MCF 10A (cell line): ENCODE measurements at regions not wholly inside any gene's neighbourhood (a gene's known extent, or its start where the extent isn't known, plus 50 kb on each side); places are given as distances from the start of the nearest gene placed in this dataset.

Source experiments
- BruUV-seq: library from RNA; stranded (reverse); fragments of 400-500 nt; replicated peaks from 2 replicates; lab custom pipeline; 2021; lab: Mats Ljungman, UMichigan
- CTCF ChIA-PET: fragments of 300-600 bp; sonication (Branson Sonifier 250); formaldehyde crosslinking; extraction: SDS; loops from one replicate; lab custom pipeline; 2021; ENCODE audit warnings: antibody characterized with exemption, inconsistent platforms; lab: Yijun Ruan, JAX
- POLR2A ChIA-PET: fragments of 300-600, 350-650 bp; sonication (Branson Sonifier 250); formaldehyde crosslinking; extraction: SDS; loops from one replicate; lab custom pipeline; 2020; ENCODE audit warnings: antibody characterized with exemption, inconsistent platforms; lab: Yijun Ruan, JAX
- DNase-seq: peaks from one replicate; pipeline ENCODE4 v3.0.0-alpha.2; 2018; ENCODE audit not compliant: unreplicated experiment
- H3K27ac Mint-ChIP-seq: one replicate; pipeline ENCODE4 v1.8.0; 2022; ENCODE audit warnings: mild to moderate bottlenecking, low read depth, mixed read lengths; ENCODE audit not compliant: unreplicated experiment
- H3K27me3 Mint-ChIP-seq: one replicate; pipeline ENCODE4 v1.8.0; 2022; ENCODE audit warnings: mixed read lengths; ENCODE audit not compliant: insufficient read depth, unreplicated experiment
- H3K36me3 Mint-ChIP-seq: one replicate; pipeline ENCODE4 v1.8.0; 2022; ENCODE audit warnings: mild to moderate bottlenecking, moderate library complexity, mixed read lengths; ENCODE audit not compliant: insufficient read depth, unreplicated experiment
- H3K4me1 Mint-ChIP-seq: one replicate; pipeline ENCODE4 v1.8.0; 2022; ENCODE audit warnings: mixed read lengths; ENCODE audit not compliant: insufficient read depth, unreplicated experiment
- H3K4me3 Mint-ChIP-seq: one replicate; pipeline ENCODE4 v1.8.0; 2022; ENCODE audit warnings: mild to moderate bottlenecking, moderate library complexity, mixed read lengths; ENCODE audit not compliant: unreplicated experiment
- H3K9me3 Mint-ChIP-seq: one replicate; pipeline ENCODE4 v1.8.0; 2022; ENCODE audit warnings: mixed read lengths; ENCODE audit not compliant: unreplicated experiment
- CTCF ChIP-seq: fragments of 200-600 bp; IDR thresholded peaks from one replicate; pipeline ENCODE4 v1.8.0; 2022; ENCODE audit warnings: antibody characterized with exemption, mild to moderate bottlenecking; ENCODE audit not compliant: unreplicated experiment
- intact Hi-C: fragments of 100-400 bp; cut with micrococcal nuclease; formaldehyde crosslinking; loops from 2 replicates; pipeline ENCODE4 v1.14.1; 2022

DNA sequence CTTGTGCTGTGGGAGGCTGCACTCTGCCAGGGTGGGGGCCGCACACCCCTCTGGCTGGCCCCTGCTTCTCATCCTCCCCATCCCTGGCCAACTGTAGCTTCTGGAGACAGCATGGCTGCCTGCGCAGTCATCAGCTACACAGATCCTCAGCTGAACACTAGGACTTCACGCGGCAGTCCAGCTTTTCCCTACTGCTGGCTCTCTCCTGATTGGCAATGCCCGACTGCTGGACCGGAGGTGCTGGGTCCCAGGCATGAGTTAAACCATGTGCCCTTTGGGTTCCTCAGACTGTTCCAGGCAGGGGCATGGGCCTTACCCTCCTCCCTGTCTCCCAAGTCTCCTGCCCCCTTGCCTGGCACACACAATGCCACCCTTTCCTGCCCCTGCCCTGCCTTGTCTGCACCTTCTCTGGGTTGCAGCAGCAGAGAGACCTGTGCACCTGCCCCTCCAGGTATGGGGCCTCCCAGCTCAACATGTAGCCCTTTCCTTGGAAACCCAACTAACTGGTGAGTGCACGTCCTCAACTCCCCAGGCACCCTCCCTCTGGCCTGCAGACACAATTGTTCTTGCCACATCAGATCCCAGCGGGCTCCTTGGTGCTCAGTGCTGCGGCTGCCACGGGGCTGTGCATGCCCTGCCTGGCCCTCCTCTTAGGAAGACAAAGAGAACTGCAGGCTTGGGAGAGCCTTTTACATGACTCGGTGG, 1039.2 kb downstream of the TBC1D22A start:
- Mint-ChIP-seq H3K4me1 (no peaks in the 10 kb centered on the region), H3K9me3 (no peaks in the 10 kb centered on the region), H3K36me3 (peaks cover 4% of the 10 kb centered on the region), H3K4me3 (no peak overlapping the region), H3K27me3 (peaks cover 18% of the 10 kb centered on the region), H3K27ac (no peak overlapping the region)
- no peak for TF ChIP-seq CTCF
- POLR2A ChIA-PET: no interaction called here
- BruUV-seq: no TSS peak
- intact Hi-C loops: no loop called here
- CTCF ChIA-PET: no interaction called here
- no peak for DNase-seq

DNA sequence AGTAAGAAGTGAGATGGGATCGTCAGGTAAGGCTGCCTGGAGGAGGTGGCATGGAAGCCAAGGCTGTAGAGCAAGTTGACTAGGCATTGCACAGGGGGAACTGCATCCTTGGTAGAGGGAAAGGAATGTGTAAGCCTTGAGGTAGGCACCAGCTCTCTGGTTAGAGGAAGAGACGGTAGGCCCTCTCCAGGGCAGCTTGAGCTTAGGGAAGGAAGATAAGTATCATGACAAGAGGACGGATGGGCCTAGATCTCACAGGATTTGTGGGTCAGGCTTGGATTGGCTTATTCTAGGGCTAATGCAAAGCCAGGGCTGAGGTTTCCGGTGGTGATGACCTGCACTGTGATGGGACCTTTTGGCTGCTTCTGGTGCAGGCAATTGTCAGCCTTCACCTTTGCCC, 1035.8 kb downstream of the TBC1D22A start:
- peaks cover 18% of the 10 kb centered on the region for H3K27me3 Mint-ChIP-seq
- DNase-seq: no peak
- CTCF ChIA-PET: no interaction called here
- no peaks in the 10 kb centered on the region for H3K4me1 Mint-ChIP-seq
- intact Hi-C loops: no loop called here
- H3K27ac Mint-ChIP-seq: no peak overlapping the region
- no TSS peak for BruUV-seq
- H3K9me3 Mint-ChIP-seq: no peaks in the 10 kb centered on the region
- TF ChIP-seq CTCF: no peak
- H3K36me3 Mint-ChIP-seq: peaks cover 4% of the 10 kb centered on the region
- H3K4me3 Mint-ChIP-seq: no peak overlapping the region
- POLR2A ChIA-PET: no interaction called here

DNA sequence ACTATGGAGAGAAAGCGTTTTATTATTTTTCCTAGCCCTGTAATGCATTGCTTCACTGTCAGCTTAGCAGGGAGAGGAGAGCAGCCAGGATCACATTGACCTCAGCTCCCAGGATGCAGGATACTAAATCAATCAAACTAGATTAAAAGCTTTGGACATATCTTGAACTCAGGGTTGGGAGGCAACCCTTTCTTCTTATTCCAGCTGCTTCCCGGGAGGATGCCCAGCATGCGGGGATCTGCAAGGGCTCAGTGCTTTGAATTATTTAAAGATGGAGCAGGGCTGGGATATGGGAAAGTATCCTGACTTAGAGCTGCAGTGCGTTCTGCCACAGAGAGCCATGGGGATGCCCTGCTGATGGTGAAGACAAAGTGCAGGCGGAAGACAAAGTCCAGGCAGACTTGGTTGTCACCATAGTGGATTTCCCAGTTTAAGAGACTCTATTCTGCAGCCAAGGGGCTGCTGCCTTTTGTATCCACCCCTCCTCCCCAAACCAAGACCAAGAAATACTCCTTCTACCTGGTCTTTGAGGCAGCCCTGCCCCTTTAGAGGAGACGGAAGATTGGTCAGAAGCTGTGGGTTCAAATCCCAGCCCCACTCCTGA, 1035.0 kb downstream of the TBC1D22A start:
- Mint-ChIP-seq H3K9me3 (no peaks in the 10 kb centered on the region), H3K4me3 (no peak overlapping the region), H3K27ac (no peak overlapping the region), H3K4me1 (no peaks in the 10 kb centered on the region), H3K27me3 (peaks cover 18% of the 10 kb centered on the region), H3K36me3 (peaks cover 4% of the 10 kb centered on the region)
- no peak for TF ChIP-seq CTCF
- intact Hi-C loops: no loop called here
- BruUV-seq: no TSS peak
- POLR2A ChIA-PET: no interaction called here
- CTCF ChIA-PET: no interaction called here
- DNase-seq: no peak

DNA sequence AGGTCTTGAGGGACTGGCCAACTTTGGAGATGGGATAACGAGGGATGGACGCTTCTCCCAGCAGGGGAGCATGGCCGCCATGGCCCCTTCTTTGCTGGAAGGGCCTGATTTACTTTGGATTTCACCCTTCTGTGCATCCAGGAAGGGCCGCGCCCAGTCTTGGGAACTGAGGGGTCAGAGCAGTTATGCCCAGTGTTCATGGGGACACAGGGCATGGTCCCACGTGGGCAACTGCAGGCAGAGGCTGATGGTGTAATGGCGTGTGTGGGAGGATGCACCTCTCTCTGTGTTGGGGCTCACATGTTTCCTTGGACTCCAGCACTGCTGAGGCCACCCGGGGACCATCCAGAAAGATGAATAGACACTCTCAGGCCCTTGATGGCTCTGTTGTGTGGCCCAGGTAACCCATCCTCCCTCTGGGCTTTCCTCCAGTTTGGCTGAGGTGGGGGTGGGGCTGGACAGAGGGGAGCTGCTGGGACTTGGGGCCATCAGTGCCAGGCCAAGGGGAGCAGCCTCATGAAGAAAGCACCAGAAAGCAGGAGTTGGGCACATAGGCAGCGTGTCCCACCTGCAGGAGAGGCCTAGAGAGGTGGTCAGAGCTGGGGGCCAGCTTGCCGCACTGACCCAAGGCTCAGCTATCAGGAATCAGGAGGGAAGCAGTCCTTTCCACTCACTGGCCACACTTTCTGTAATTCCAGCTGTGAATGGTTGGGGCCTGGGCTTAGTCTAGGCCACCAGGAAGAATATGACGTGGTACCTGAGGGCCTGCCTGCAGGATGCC, 1033.9 kb downstream of the TBC1D22A start:
- no peak overlapping the region for H3K27ac Mint-ChIP-seq
- peaks cover 9% of the 10 kb centered on the region for H3K27me3 Mint-ChIP-seq
- BruUV-seq: no TSS peak
- peaks cover 4% of the 10 kb centered on the region for H3K36me3 Mint-ChIP-seq
- no peaks in the 10 kb centered on the region for H3K4me1 Mint-ChIP-seq
- intact Hi-C loops: no loop called here
- H3K4me3 Mint-ChIP-seq: no peak overlapping the region
- DNase-seq: no peak
- POLR2A ChIA-PET: no interaction called here
- H3K9me3 Mint-ChIP-seq: no peaks in the 10 kb centered on the region
- no peak for TF ChIP-seq CTCF
- CTCF ChIA-PET: no interaction called here
